Pancreas (tissue), 10 donors: ENCODE measurements at regions not wholly inside any gene's neighbourhood (a gene's known extent, or its start where the extent isn't known, plus 50 kb on each side); places are given as distances from the start of the nearest gene placed in this dataset.

Source experiments
- ATAC-seq, 4 donors: fragments of 200-7000 bp; cut with Tn5 transposase; one replicate each; pipeline versions ENCODE4 v1.8.0 to v1.9.1; 2020; ENCODE audit warnings: mild to moderate bottlenecking in 4 of 4, moderate library complexity in 4 of 4
- DNase-seq, 6 donors: peaks; one replicate each; pipeline ENCODE4 v3.0.0-alpha.2; 2020
- FAIRE-seq: peaks from 2 replicates; lab custom pipeline; 2012; peaks lifted over from hg19 to GRCh38; lab: Jason Lieb, UNC
- H3K27ac ChIP-seq, 4 donors: fragments of 200-600 bp; sonication (generic); 1 replicate in 3 of 4; 2 replicates in 1 of 4; pipeline versions ENCODE4 v1.5.0 to v1.8.0; 2020
- H3K27me3 ChIP-seq, 4 donors: fragments of 200-600 bp; one replicate each; pipeline ENCODE4 v1.8.0; 2021
- H3K36me3 ChIP-seq, 3 donors: fragments of 200-600 bp; sonication (generic) in 1 of 3; one replicate each; pipeline versions ENCODE4 v1.5.0 to v1.8.0; 2020 to 2021
- H3K4me1 ChIP-seq, 3 donors: fragments of 200-600 bp; one replicate each; pipeline ENCODE4 v1.8.0; 2021
- H3K4me3 ChIP-seq, 4 donors: fragments of 200-600 bp; sonication (generic) in 2 of 4; one replicate each; pipeline versions ENCODE4 v1.5.0 to v1.8.0; 2020 to 2021
- H3K9me3 ChIP-seq, 4 donors: fragments of 200-600 bp; one replicate each; pipeline ENCODE4 v1.8.0; 2021
- WGBS, 2 donors: extraction: QIAGEN DNeasy Blood & Tissue Kit; methylation state at CpG; one replicate each; pipeline ENCODE4 v1.1.7; 2013; 5-methylcytosine and 5-hydroxymethylcytosine counted together
- intact Hi-C, 3 donors: fragments of 100-400 bp; cut with DNase I; formaldehyde crosslinking; loops; one replicate each; pipeline versions ENCODE4 v1.11.1 to v1.14.2; 2022
- TF ChIP-seq, protein P1 (sequence below), 4 donors: fragments of 200-600 bp; sonication (generic) in 3 of 4; IDR thresholded peaks; one replicate each; pipeline versions ENCODE4 v1.5.0 to v1.8.0; 2021; ENCODE audit warnings: antibody characterized with exemption in 4 of 4
- donor health status: healthy with polysubstance abuse.
- donor health status: DM: no; HTN: no; CAD: no; lungs with moderate emphysema.
- donor health status: DM: no; HTN: no; CAD: no.
- donor health status: control.
- donor health status: control.
- donor health status: Bipolar disorder and iron deficiency.
- donor health status: DM: yes; HTN: yes; CAD: no.
- donor health status: DM: no; HTN: no; CAD: no.
- donor health status: DM: no; HTN: no; CAD: no.
- donor health status: DM: yes; HTN: yes; CAD: no.

DNA sequence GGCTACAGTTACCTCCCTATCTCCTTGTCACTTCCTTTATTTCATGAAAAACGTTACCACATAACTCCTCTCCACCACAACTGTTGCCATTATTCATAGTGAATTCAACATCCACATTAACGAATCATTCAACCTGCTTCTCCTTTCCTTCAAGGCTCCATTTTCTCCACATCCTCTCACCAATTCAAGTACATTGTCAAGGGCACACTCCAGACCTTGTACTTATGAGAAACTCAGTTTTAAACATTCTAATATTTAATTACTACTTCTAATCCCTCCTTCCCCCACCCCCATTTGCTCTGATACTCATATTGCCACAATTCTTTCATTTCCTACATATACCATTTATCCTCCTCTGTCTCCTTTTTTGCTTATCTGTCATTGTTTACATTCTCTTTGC, 871.2 kb downstream of the TUSC7 start:
- Histone ChIP-seq H3K27me3 (no peaks in the 10 kb centered on the region), H3K27ac (no peak overlapping the region), H3K9me3 (no peaks in the 10 kb centered on the region), H3K4me3 (no peak overlapping the region), H3K4me1 (no peaks in the 10 kb centered on the region), H3K36me3 (no peaks in the 10 kb centered on the region)
- intact Hi-C loops = no loop called here
- WGBS, 2 donors = 50 to 55% methylated on average over 2 of the region's 2 CpGs
- ATAC-seq = no peak
- DNase-seq = no peak
- TF ChIP-seq, protein P1, sequence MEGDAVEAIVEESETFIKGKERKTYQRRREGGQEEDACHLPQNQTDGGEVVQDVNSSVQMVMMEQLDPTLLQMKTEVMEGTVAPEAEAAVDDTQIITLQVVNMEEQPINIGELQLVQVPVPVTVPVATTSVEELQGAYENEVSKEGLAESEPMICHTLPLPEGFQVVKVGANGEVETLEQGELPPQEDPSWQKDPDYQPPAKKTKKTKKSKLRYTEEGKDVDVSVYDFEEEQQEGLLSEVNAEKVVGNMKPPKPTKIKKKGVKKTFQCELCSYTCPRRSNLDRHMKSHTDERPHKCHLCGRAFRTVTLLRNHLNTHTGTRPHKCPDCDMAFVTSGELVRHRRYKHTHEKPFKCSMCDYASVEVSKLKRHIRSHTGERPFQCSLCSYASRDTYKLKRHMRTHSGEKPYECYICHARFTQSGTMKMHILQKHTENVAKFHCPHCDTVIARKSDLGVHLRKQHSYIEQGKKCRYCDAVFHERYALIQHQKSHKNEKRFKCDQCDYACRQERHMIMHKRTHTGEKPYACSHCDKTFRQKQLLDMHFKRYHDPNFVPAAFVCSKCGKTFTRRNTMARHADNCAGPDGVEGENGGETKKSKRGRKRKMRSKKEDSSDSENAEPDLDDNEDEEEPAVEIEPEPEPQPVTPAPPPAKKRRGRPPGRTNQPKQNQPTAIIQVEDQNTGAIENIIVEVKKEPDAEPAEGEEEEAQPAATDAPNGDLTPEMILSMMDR (IDR thresholded peaks at IDR 0.05) = no peak
- FAIRE-seq = no peak

DNA sequence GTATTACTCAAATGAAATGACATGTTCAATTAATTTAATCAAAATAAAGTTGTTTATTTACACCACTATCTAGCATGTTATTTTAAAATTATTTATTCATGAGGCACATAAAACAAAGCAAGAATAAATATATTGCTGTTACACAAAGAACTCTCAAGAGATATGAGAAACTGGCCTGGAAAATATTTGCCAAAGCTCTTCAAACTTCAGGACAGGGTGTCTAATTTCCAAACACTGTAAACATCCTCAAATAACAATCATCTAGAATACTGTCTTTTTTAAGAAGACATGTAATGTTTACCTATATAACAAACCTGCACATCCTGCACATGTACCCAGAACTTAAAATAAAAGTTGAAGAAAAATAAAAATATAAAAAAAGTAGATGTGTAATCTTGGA, 876.6 kb downstream of the TUSC7 start:
- no peak for ATAC-seq
- H3K4me1 ChIP-seq = no peaks in the 10 kb centered on the region
- H3K9me3 ChIP-seq = no peaks in the 10 kb centered on the region
- no peak overlapping the region for H3K4me3 ChIP-seq
- no peak for FAIRE-seq
- no peak overlapping the region for H3K27ac ChIP-seq
- DNase-seq = no peak
- TF ChIP-seq, protein P1 (IDR thresholded peaks at IDR 0.05) = no peak
- no peaks in the 10 kb centered on the region for H3K36me3 ChIP-seq
- H3K27me3 ChIP-seq = no peaks in the 10 kb centered on the region
- intact Hi-C loops = no loop called here

DNA sequence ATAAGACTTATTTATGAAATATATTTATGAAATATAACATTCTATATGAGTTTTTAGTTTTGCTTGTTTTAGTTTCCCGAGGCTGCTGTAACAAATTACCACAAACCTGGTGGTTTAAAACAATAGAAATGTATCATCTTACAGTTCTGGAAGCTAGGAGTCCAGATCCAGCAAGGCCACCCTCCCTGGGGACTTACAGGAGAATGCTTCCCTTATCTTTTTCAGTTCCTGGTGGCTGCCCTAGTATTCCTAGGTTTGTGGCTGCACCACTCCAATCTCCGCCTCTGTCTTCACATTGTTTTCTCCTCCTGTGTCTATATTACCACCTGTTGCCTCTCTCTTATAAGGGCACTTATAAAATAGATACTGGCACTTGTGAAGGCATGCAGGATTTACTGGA, 877.8 kb downstream of the TUSC7 start:
- FAIRE-seq (no peak), ATAC-seq (no peak), DNase-seq (no peak)
- intact Hi-C loops = no loop called here
- H3K27me3 ChIP-seq = no peaks in the 10 kb centered on the region
- 94 to 97% methylated on average over 2 of the region's 2 CpGs for WGBS, 2 donors
- no peak overlapping the region for H3K4me3 ChIP-seq
- no peaks in the 10 kb centered on the region for H3K36me3 ChIP-seq
- no peak overlapping the region for H3K27ac ChIP-seq
- no peaks in the 10 kb centered on the region for H3K9me3 ChIP-seq
- H3K4me1 ChIP-seq = no peaks in the 10 kb centered on the region
- TF ChIP-seq, protein P1 (IDR thresholded peaks at IDR 0.05) = no peak

DNA sequence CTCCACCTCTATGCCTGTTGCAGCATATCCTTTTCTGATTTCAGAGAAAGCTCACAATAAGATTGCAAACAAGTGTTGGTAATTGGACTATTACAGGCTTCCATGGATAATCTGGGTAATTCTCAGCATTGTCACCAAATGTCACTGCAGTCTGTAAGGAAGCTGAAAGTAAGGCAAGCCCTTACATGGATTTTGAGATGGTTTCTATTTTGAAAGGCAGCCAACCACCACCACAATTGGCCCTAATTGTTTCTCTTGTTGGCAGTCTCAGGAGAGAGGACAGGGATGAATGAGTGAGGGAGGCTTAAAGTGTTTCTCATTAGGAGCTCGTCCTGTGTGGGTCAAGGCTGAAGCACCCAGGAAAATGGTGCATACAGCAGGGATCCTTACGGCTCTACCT, 879.9 kb downstream of the TUSC7 start:
- no peak for ATAC-seq
- no peaks in the 10 kb centered on the region for H3K4me1 ChIP-seq
- H3K9me3 ChIP-seq = no peaks in the 10 kb centered on the region
- TF ChIP-seq, protein P1 (IDR thresholded peaks at IDR 0.05) = no peak
- WGBS, 2 donors = 72 to 74% methylated on average over 2 of the region's 2 CpGs
- no peaks in the 10 kb centered on the region for H3K27me3 ChIP-seq
- DNase-seq = no peak
- no peak for FAIRE-seq
- H3K36me3 ChIP-seq = no peaks in the 10 kb centered on the region
- H3K4me3 ChIP-seq = no peak overlapping the region
- intact Hi-C loops = no loop called here
- H3K27ac ChIP-seq = no peak overlapping the region

DNA sequence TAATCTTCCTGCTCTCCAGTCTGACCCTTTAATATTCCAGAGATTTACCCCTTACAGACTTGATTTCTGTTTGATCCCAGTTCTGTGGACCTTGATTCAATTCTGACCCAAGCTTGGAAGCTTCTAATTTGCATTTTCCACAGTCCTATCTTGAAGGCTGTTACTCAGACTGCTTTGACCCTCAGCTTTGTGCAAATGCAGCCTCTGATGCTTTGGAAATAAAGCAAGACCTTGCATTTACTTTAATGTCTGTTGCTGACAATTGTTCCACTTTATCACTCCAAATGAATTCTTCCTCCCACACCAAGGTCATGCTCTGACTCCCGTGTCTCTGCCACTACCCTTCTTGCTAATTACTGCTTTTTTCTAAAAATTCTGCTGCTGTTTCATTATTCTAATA, 886.0 kb downstream of the TUSC7 start:
- DNase-seq (no peak), FAIRE-seq (no peak), ATAC-seq (no peak)
- no peak overlapping the region for H3K4me3 ChIP-seq
- 24 to 32% methylated on average over 1 of the region's 1 CpG for WGBS, 2 donors
- no peaks in the 10 kb centered on the region for H3K36me3 ChIP-seq
- no peaks in the 10 kb centered on the region for H3K9me3 ChIP-seq
- no peak overlapping the region for H3K27ac ChIP-seq
- H3K4me1 ChIP-seq = peaks cover 0 to 3% (median 0%) of the 10 kb centered on the region in 3 donors
- intact Hi-C loops = no loop called here
- TF ChIP-seq, protein P1 (IDR thresholded peaks at IDR 0.05) = no peak
- no peaks in the 10 kb centered on the region for H3K27me3 ChIP-seq
